Endothelial cell of umbilical vein (primary cell): ENCODE measurements at regions not wholly inside any gene's neighbourhood (a gene's known extent, or its start where the extent isn't known, plus 50 kb on each side); places are given as distances from the start of the nearest gene placed in this dataset.

Source experiments
- BruUV-seq: library from RNA; stranded (reverse); fragments of 400-500 nt; replicated peaks from 2 replicates; lab custom pipeline; 2021; lab: Mats Ljungman, UMichigan
- CTCF ChIA-PET: fragments of 300-600, 350-600 bp; sonication (Branson Sonifier 250); formaldehyde crosslinking; loops from one replicate; lab custom pipeline; 2021; ENCODE audit warnings: antibody characterized with exemption, inconsistent platforms; lab: Charles Lee
- POLR2A ChIA-PET: fragments of 300-600, 350-600 bp; sonication (Branson Sonifier 250); formaldehyde crosslinking; loops from one replicate; lab custom pipeline; 2021; ENCODE audit warnings: antibody characterized with exemption, inconsistent platforms; lab: Charles Lee
- DNase-seq: peaks from one replicate; pipeline ENCODE4 v3.0.0-alpha.2; 2011; ENCODE audit warnings: low read depth, low spot score
- FAIRE-seq: peaks from 2 replicates; lab custom pipeline; 2011; peaks lifted over from hg19 to GRCh38; lab: Jason Lieb, UNC
- H2AFZ ChIP-seq: 2 replicates; pipeline ENCODE4 v1.6.0; 2012; ENCODE audit warnings: low read depth, low read length, control low read depth, inconsistent platforms
- H3K27ac ChIP-seq: 2 replicates; pipeline ENCODE4 v1.5.1; 2011; ENCODE audit warnings: low read depth, mild to moderate bottlenecking, control low read depth, low read length, moderate library complexity; ENCODE audit not compliant: insufficient read depth
- H3K27me3 ChIP-seq, 2 experiments: 2 replicates each; pipeline versions ENCODE4 v1.6.0 to v1.6.1; 2011; ENCODE audit warnings: low read length in 2 of 2, mixed read lengths in 1 of 2; ENCODE audit not compliant: control insufficient read depth in 2 of 2, insufficient read depth in 2 of 2
- H3K36me3 ChIP-seq, 2 experiments: 2 replicates in 1 of 2; 3 replicates in 1 of 2; pipeline ENCODE4 v1.5.1; 2011; ENCODE audit warnings: low read length in 2 of 2, mild to moderate bottlenecking in 1 of 2, moderate library complexity in 1 of 2; ENCODE audit not compliant: control insufficient read depth in 2 of 2, insufficient read depth in 2 of 2; ENCODE audit errors: extremely low read depth in 1 of 2
- H3K4me1 ChIP-seq: 3 replicates; pipeline ENCODE4 v1.5.1; 2011; ENCODE audit warnings: mild to moderate bottlenecking, low read length; ENCODE audit not compliant: control insufficient read depth, insufficient read depth; ENCODE audit errors: extremely low read depth
- H3K4me2 ChIP-seq: 2 replicates; pipeline ENCODE4 v1.6.1; 2011; ENCODE audit warnings: low read length, control low read depth, mixed read lengths; ENCODE audit not compliant: insufficient read depth
- H3K4me3 ChIP-seq, 3 experiments: fragments of 200-600 bp in 1 of 3; sonication (generic), shearing (Covaris generic) in 1 of 3; replicated peaks in 1 of 3; 2 replicates each; pipeline ENCODE4 v1.5.1; 2011 to 2016; ENCODE audit warnings: control low read depth in 3 of 3, low read length in 3 of 3, mild to moderate bottlenecking in 2 of 3, inconsistent platforms in 1 of 3, low read depth in 1 of 3, moderate library complexity in 1 of 3; ENCODE audit not compliant: insufficient read depth in 1 of 3
- H3K79me2 ChIP-seq: 2 replicates; pipeline ENCODE4 v1.6.0; 2012; ENCODE audit warnings: low read length, inconsistent platforms; ENCODE audit not compliant: control insufficient read depth, insufficient read depth
- H3K9ac ChIP-seq: replicated peaks from 2 replicates; pipeline ENCODE3; 2011; ENCODE audit warnings: low read length, control low read depth; ENCODE audit not compliant: insufficient read depth; ENCODE audit errors: extremely low read depth
- H3K9me1 ChIP-seq: replicated peaks from 3 replicates; pipeline ENCODE4 v1.6.0; 2011; ENCODE audit warnings: mild to moderate bottlenecking, low read length; ENCODE audit not compliant: control insufficient read depth, insufficient read depth; ENCODE audit errors: extremely low read depth
- H3K9me3 ChIP-seq: replicated peaks from 2 replicates; pipeline ENCODE4 v1.5.1; 2012; ENCODE audit warnings: low read length, inconsistent platforms; ENCODE audit not compliant: control insufficient read depth, insufficient read depth
- H4K20me1 ChIP-seq: replicated peaks from 2 replicates; pipeline ENCODE3; 2011; ENCODE audit warnings: mild to moderate bottlenecking, low read length; ENCODE audit not compliant: control insufficient read depth, insufficient read depth; ENCODE audit errors: extremely low read depth
- CTCF ChIP-seq, 2 donors: IDR thresholded peaks; 1 replicate in 1 of 2; 2 replicates in 1 of 2; pipeline ENCODE4 v1.5.1; 2011; ENCODE audit warnings: low read length in 2 of 2, mild to moderate bottlenecking in 2 of 2, moderate library complexity in 2 of 2, control low read depth in 1 of 2, inconsistent platforms in 1 of 2, low read depth in 1 of 2; ENCODE audit not compliant: insufficient read depth in 1 of 2; ENCODE audit errors: extremely low read depth in 1 of 2
- EZH2 ChIP-seq: IDR thresholded peaks from 2 replicates; pipeline ENCODE4 v1.6.1; 2012; ENCODE audit warnings: borderline replicate concordance, low read depth, mild to moderate bottlenecking, moderate library complexity, low read length, inconsistent platforms; ENCODE audit not compliant: severe bottlenecking
- FOS ChIP-seq: IDR thresholded peaks from 2 replicates; pipeline ENCODE4 v1.6.1; 2011; ENCODE audit warnings: mild to moderate bottlenecking, low read length, moderate library complexity, borderline replicate concordance; ENCODE audit not compliant: insufficient read depth
- GATA2 ChIP-seq: IDR thresholded peaks from 2 replicates; pipeline ENCODE4 v1.7.0; 2011; ENCODE audit warnings: low read depth, mild to moderate bottlenecking, moderate library complexity, mixed read lengths, low read length; ENCODE audit not compliant: insufficient read length, insufficient read depth
- MAX ChIP-seq: IDR thresholded peaks from 2 replicates; pipeline ENCODE4 v1.6.1; 2011; ENCODE audit not compliant: insufficient read depth, insufficient read length
- MYC ChIP-seq: IDR thresholded peaks from one replicate; pipeline ENCODE4 v1.6.1; 2011; ENCODE audit warnings: mild to moderate bottlenecking, low read depth, low read length
- POLR2A ChIP-seq: IDR thresholded peaks from 2 replicates; pipeline ENCODE4 v1.6.1; 2012; ENCODE audit warnings: low read depth, mild to moderate bottlenecking, control low read depth, low read length
- POLR2AphosphoS5 ChIP-seq: IDR thresholded peaks from 2 replicates; pipeline ENCODE4 v1.6.1; 2012; ENCODE audit warnings: low read depth, mild to moderate bottlenecking, control low read depth, low read length, moderate library complexity; ENCODE audit not compliant: insufficient read depth
- dilution Hi-C: fragments of 300-500 bp; cut with MboI; formaldehyde crosslinking; loops from one replicate; pipeline ENCODE4 v1.15.0; 2019; ENCODE audit warnings: low sequenced_read_pairs; ENCODE audit not compliant: extremely low pct_ligation_motif_present
- intact Hi-C: fragments of 100-400 bp; cut with micrococcal nuclease; formaldehyde crosslinking; loops from one replicate; pipeline ENCODE4 v1.10.0; 2022

- Histone ChIP-seq H3K9me3 (no peaks in the 10 kb centered on the region), H3K27me3 (no peaks in the 10 kb centered on the region), H3K36me3 (no peaks in the 10 kb centered on the region), H3K4me2 (no peak overlapping the region), H3K4me3 (no peak overlapping the region), H3K27ac (no peak overlapping the region), H4K20me1 (no peaks in the 10 kb centered on the region), H3K9ac (no peak overlapping the region), H2AFZ (no peak overlapping the region), H3K9me1 (no peaks in the 10 kb centered on the region), H3K79me2 (no peaks in the 10 kb centered on the region), H3K4me1 (no peaks in the 10 kb centered on the region)
- intact Hi-C loops (loop anchor here (5.0 to 10.0 kb wide), 2 partner anchors 218 to 260 kb away; no protein-coding TSS in a partner anchor), dilution Hi-C loops (no loop called here)
- DNase-seq, result no peak
- TF ChIP-seq MYC (no peak), EZH2 (no peak)
- ChIA-PET CTCF (no interaction called here), POLR2A (no interaction called here)
- FAIRE-seq, result no peak
- BruUV-seq, result no TSS peak
These were observed 150.4 kb upstream of the ERCC6L2 start for GRCh38 chr9:95725045-95725444.

- H3K4me2 ChIP-seq, result no peak overlapping the region
- H3K9ac ChIP-seq, result no peak overlapping the region
- H3K4me1 ChIP-seq, result no peaks in the 10 kb centered on the region
- dilution Hi-C loops (no loop called here), intact Hi-C loops (loop anchor here (10.0 kb wide), 1 partner anchor 260 kb away; no protein-coding TSS in a partner anchor)
- TF ChIP-seq MAX, result no peak
- no peak for TF ChIP-seq POLR2AphosphoS5
- TF ChIP-seq FOS, result no peak
- TF ChIP-seq POLR2A, result no peak
- no peak for TF ChIP-seq MYC
- no peak for TF ChIP-seq GATA2
- TF ChIP-seq CTCF (IDR thresholded peaks at IDR 0.05; ENCODE audit: extremely low read depth in 1 of 2, insufficient read depth in 1 of 2, low read depth in 1 of 2, low read length in 2 of 2), result no peak
- no peaks in the 10 kb centered on the region for H3K27me3 ChIP-seq
- no peak overlapping the region for H3K27ac ChIP-seq
- H3K9me3 ChIP-seq, result no peaks in the 10 kb centered on the region
- FAIRE-seq, result no peak
- ChIA-PET CTCF (no interaction called here), POLR2A (no interaction called here)
- no peaks in the 10 kb centered on the region for H3K79me2 ChIP-seq
- H3K36me3 ChIP-seq, result no peaks in the 10 kb centered on the region
- no peaks in the 10 kb centered on the region for H4K20me1 ChIP-seq
- no peak overlapping the region for H2AFZ ChIP-seq
- BruUV-seq, result no TSS peak
- H3K9me1 ChIP-seq, result no peaks in the 10 kb centered on the region
- DNase-seq, result no peak
- no peak overlapping the region for H3K4me3 ChIP-seq
These were observed 151.1 kb upstream of the ERCC6L2 start for GRCh38 chr9:95724253-95724991.
